H1 (cell line): ENCODE measurements at regions not wholly inside any gene's neighbourhood (a gene's known extent, or its start where the extent isn't known, plus 50 kb on each side); places are given as distances from the start of the nearest gene placed in this dataset.
A peak's percentile ranks its signal among the peaks of the same experiment; 100 is the strongest.

Experiments used
- ATF2 ChIP-seq: IDR thresholded peaks from 2 replicates; pipeline ENCODE4 v1.6.1; 2012; ENCODE audit warnings: low read length, inconsistent platforms
- BCL11A ChIP-seq, 2 experiments: IDR thresholded peaks; one replicate each; pipeline ENCODE4 v1.6.1; 2011; ENCODE audit warnings: low read depth in 2 of 2, low read length in 2 of 2, mild to moderate bottlenecking in 2 of 2
- CHD2 ChIP-seq: IDR thresholded peaks from 2 replicates; pipeline ENCODE4 v1.6.1; 2012; ENCODE audit warnings: low read length, improper control_type of control experiment
- NANOG ChIP-seq: IDR thresholded peaks from 2 replicates; pipeline ENCODE4 v1.6.1; 2011; ENCODE audit warnings: low read length, low read depth, mild to moderate bottlenecking, inconsistent platforms; ENCODE audit not compliant: insufficient read depth, poor library complexity, severe bottlenecking
- RAD21 ChIP-seq, 2 experiments: IDR thresholded peaks in 1 of 2; conservative IDR thresholded peaks in 1 of 2; 2 replicates each; pipeline ENCODE4 v1.6.1; 2011; ENCODE audit warnings: low read depth in 2 of 2, low read length in 2 of 2, improper control_type of control experiment in 1 of 2, inconsistent platforms in 1 of 2, mild to moderate bottlenecking in 1 of 2, moderate library complexity in 1 of 2
- RFX5 ChIP-seq: IDR thresholded peaks from 2 replicates; pipeline ENCODE4 v1.6.1; 2011; ENCODE audit warnings: low read depth, low read length, improper control_type of control experiment, borderline replicate concordance
- RXRA ChIP-seq: IDR thresholded peaks from 2 replicates; pipeline ENCODE4 v1.6.1; 2011; ENCODE audit warnings: low read depth, mild to moderate bottlenecking, low read length, moderate library complexity; ENCODE audit not compliant: insufficient read depth

GRCh38 chr12:105502426-105502930, 172.0 kb downstream of the C12orf75 start (continued):
- TF ChIP-seq ATF2 = no peak
- peak in 1 of 2 experiments; percentile 12; a peak in 1 of 4 replicates for TF ChIP-seq RAD21 (IDR thresholded peaks at IDR 0.05 in 1 of 2, conservative IDR thresholded peaks at IDR 0.05 in 1 of 2; ENCODE audit: low read depth in 2 of 2, low read length in 2 of 2)
- TF ChIP-seq BCL11A (IDR thresholded peaks at IDR 0.05; ENCODE audit: low read depth in 2 of 2, low read length in 2 of 2) = no peak
- TF ChIP-seq CHD2 = no peak
- TF ChIP-seq NANOG = no peak
- TF ChIP-seq RFX5 = no peak
- no peak for TF ChIP-seq RXRA
- TF ChIP-seq, all 59 proteins: peak for 2
